DOHH2 (cell line): ENCODE measurements at regions not wholly inside any gene's neighbourhood (a gene's known extent, or its start where the extent isn't known, plus 50 kb on each side); places are given as distances from the start of the nearest gene placed in this dataset.

ENCODE experiments used
- H3F3A ChIP-seq: fragments of 200-600 bp; sonication (generic), shearing (Covaris generic); 2 replicates; pipeline ENCODE4 v1.6.0; 2016; ENCODE audit warnings: antibody characterized with exemption, mild to moderate bottlenecking; ENCODE audit not compliant: control insufficient read depth, insufficient read depth
- H3K27ac ChIP-seq: fragments of 200-600 bp; sonication (generic); 2 replicates; pipeline ENCODE4 v1.5.1; 2014; ENCODE audit warnings: low read depth, mild to moderate bottlenecking, low read length, moderate library complexity
- H3K27me3 ChIP-seq: fragments of 200-600 bp; sonication (generic); 2 replicates; pipeline ENCODE4 v1.6.1; 2014; ENCODE audit warnings: mild to moderate bottlenecking, low read length, mixed read lengths; ENCODE audit not compliant: control insufficient read depth
- H3K36me3 ChIP-seq: fragments of 200-600 bp; sonication (generic); 2 replicates; pipeline ENCODE4 v1.6.1; 2014; ENCODE audit warnings: mild to moderate bottlenecking, low read length, moderate library complexity, mixed read lengths; ENCODE audit not compliant: control insufficient read depth
- H3K4me1 ChIP-seq: fragments of 200-600 bp; sonication (generic); 2 replicates; pipeline ENCODE4 v1.6.1; 2014; ENCODE audit warnings: mild to moderate bottlenecking, low read length, mixed read lengths; ENCODE audit not compliant: control insufficient read depth
- H3K4me2 ChIP-seq: fragments of 200-600 bp; sonication (generic); 2 replicates; pipeline ENCODE4 v1.6.0; 2014; ENCODE audit warnings: mild to moderate bottlenecking, low read length, moderate library complexity
- H3K4me3 ChIP-seq: fragments of 200-600 bp; sonication (generic); 2 replicates; pipeline ENCODE4 v1.5.1; 2014; ENCODE audit warnings: mild to moderate bottlenecking, low read length, mixed read lengths
- H3K79me2 ChIP-seq: fragments of 200-600 bp; sonication (generic); 2 replicates; pipeline ENCODE4 v1.6.1; 2014; ENCODE audit warnings: mild to moderate bottlenecking, low read length, mixed read lengths; ENCODE audit not compliant: control insufficient read depth
- H3K9me2 ChIP-seq: fragments of 200-600 bp; sonication (generic); replicated peaks from 2 replicates; pipeline ENCODE4 v1.6.1; 2014; ENCODE audit warnings: mild to moderate bottlenecking, low read length, mixed read lengths; ENCODE audit not compliant: control insufficient read depth
- H3K9me3 ChIP-seq: fragments of 200-600 bp; sonication (generic); 2 replicates; pipeline ENCODE4 v1.6.1; 2014; ENCODE audit warnings: antibody characterized with exemption, low read length, mixed read lengths; ENCODE audit not compliant: control insufficient read depth, insufficient read depth
- H4K20me1 ChIP-seq: fragments of 200-600 bp; sonication (generic); 2 replicates; pipeline ENCODE4 v1.6.0; 2014; ENCODE audit warnings: low read depth, mild to moderate bottlenecking, antibody characterized with exemption, low read length, moderate library complexity; ENCODE audit not compliant: control insufficient read depth, insufficient read depth
- CTCF ChIP-seq: fragments of 200-600 bp; sonication (generic); IDR thresholded peaks from one replicate; pipeline ENCODE4 v1.5.1; 2014; ENCODE audit warnings: antibody characterized with exemption, mild to moderate bottlenecking, low read depth, low read length; ENCODE audit not compliant: poor library complexity, severe bottlenecking
- EZH2phosphoT487 ChIP-seq: fragments of 200-600 bp; sonication (generic); IDR thresholded peaks from 2 replicates; pipeline ENCODE4 v1.6.1; 2017; ENCODE audit warnings: borderline replicate concordance, mild to moderate bottlenecking, antibody characterized with exemption, low read length, moderate library complexity, mixed read lengths

GRCh38 chr12:78306236-78306635 lies 475.5 kb downstream of the NAV3 start:
- no peak overlapping the region for H3K4me2 ChIP-seq
- H3K9me2 ChIP-seq: no peaks in the 10 kb centered on the region
- H3F3A ChIP-seq: no peaks in the 10 kb centered on the region
- H3K36me3 ChIP-seq: no peaks in the 10 kb centered on the region
- no peaks in the 10 kb centered on the region for H3K79me2 ChIP-seq
- H3K27me3 ChIP-seq: no peaks in the 10 kb centered on the region
- no peaks in the 10 kb centered on the region for H4K20me1 ChIP-seq
- no peaks in the 10 kb centered on the region for H3K4me1 ChIP-seq
- H3K9me3 ChIP-seq: no peaks in the 10 kb centered on the region
- H3K27ac ChIP-seq: no peak overlapping the region
- no peak for TF ChIP-seq CTCF
- no peak for TF ChIP-seq EZH2phosphoT487
- H3K4me3 ChIP-seq: no peak overlapping the region

GRCh38 chr12:78308701-78309100 lies 478.0 kb downstream of the NAV3 start:
- Histone ChIP-seq H3K27ac (no peak overlapping the region), H3K27me3 (no peaks in the 10 kb centered on the region), H3K36me3 (no peaks in the 10 kb centered on the region), H3K4me1 (no peaks in the 10 kb centered on the region), H3K9me3 (no peaks in the 10 kb centered on the region), H3K4me3 (no peak overlapping the region), H3F3A (no peaks in the 10 kb centered on the region), H3K79me2 (no peaks in the 10 kb centered on the region), H4K20me1 (no peaks in the 10 kb centered on the region), H3K9me2 (no peaks in the 10 kb centered on the region), H3K4me2 (no peak overlapping the region)
- TF ChIP-seq EZH2phosphoT487: no peak
- TF ChIP-seq CTCF: no peak

- H4K20me1 ChIP-seq: no peaks in the 10 kb centered on the region
- H3K9me3 ChIP-seq: no peaks in the 10 kb centered on the region
- H3K4me2 ChIP-seq: no peak overlapping the region
- H3K27ac ChIP-seq: no peak overlapping the region
- no peak for TF ChIP-seq EZH2phosphoT487
- no peak for TF ChIP-seq CTCF
- H3K9me2 ChIP-seq: no peaks in the 10 kb centered on the region
- no peak overlapping the region for H3K4me3 ChIP-seq
- no peaks in the 10 kb centered on the region for H3K27me3 ChIP-seq
- H3F3A ChIP-seq: no peaks in the 10 kb centered on the region
- H3K36me3 ChIP-seq: no peaks in the 10 kb centered on the region
- no peaks in the 10 kb centered on the region for H3K4me1 ChIP-seq
- H3K79me2 ChIP-seq: no peaks in the 10 kb centered on the region
These were observed 484.3 kb downstream of the NAV3 start for GRCh38 chr12:78315028-78315427.

GRCh38 chr12:78316136-78316535 lies 485.4 kb downstream of the NAV3 start:
- Histone ChIP-seq H4K20me1 (no peaks in the 10 kb centered on the region), H3K9me3 (no peaks in the 10 kb centered on the region), H3F3A (no peaks in the 10 kb centered on the region), H3K4me3 (no peak overlapping the region), H3K4me2 (no peak overlapping the region), H3K79me2 (no peaks in the 10 kb centered on the region), H3K9me2 (no peaks in the 10 kb centered on the region), H3K27ac (no peak overlapping the region), H3K27me3 (no peaks in the 10 kb centered on the region), H3K36me3 (no peaks in the 10 kb centered on the region), H3K4me1 (no peaks in the 10 kb centered on the region)
- TF ChIP-seq EZH2phosphoT487 (no peak), CTCF (no peak)
